GM18873 (cell line): ENCODE measurements at regions not wholly inside any gene's neighbourhood (a gene's known extent, or its start where the extent isn't known, plus 50 kb on each side); places are given as distances from the start of the nearest gene placed in this dataset.

Source experiments
- ATAC-seq: cut with Tn5 transposase; IDR thresholded peaks from one replicate; pipeline ENCODE4 v1.9.1; 2021; ENCODE audit warnings: mild to moderate bottlenecking, moderate library complexity, moderate number of reproducible peaks; ENCODE audit not compliant: unreplicated experiment, low FRiP score

GRCh38 chr9:32260151-32260862 lies 124.1 kb upstream of the ACO1 start:
- ATAC-seq, result no peak

- ATAC-seq, result no peak
These were observed 120.1 kb upstream of the ACO1 start for GRCh38 chr9:32264170-32264864.

- no peak for ATAC-seq
These were observed 119.4 kb upstream of the ACO1 start for GRCh38 chr9:32265037-32265436.

GRCh38 chr9:32278991-32279390 lies 105.5 kb upstream of the ACO1 start:
- no peak for ATAC-seq

GRCh38 chr9:32289756-32290155 lies 94.7 kb upstream of the ACO1 start:
- no peak for ATAC-seq

- no peak for ATAC-seq
These were observed 93.1 kb upstream of the ACO1 start for GRCh38 chr9:32291370-32291769.

- no peak for ATAC-seq
These were observed 91.8 kb upstream of the ACO1 start for GRCh38 chr9:32292611-32293010.

- ATAC-seq, result no peak
These were observed 91.4 kb upstream of the ACO1 start for GRCh38 chr9:32293091-32293490.

- ATAC-seq, result no peak
These were observed 90.3 kb upstream of the ACO1 start for GRCh38 chr9:32294106-32294505.

GRCh38 chr9:32300373-32300772 lies 84.1 kb upstream of the ACO1 start:
- no peak for ATAC-seq

- no peak for ATAC-seq
These were observed 79.9 kb upstream of the ACO1 start for GRCh38 chr9:32304495-32304894.

GRCh38 chr9:32306006-32306405 lies 78.4 kb upstream of the ACO1 start:
- no peak for ATAC-seq

GRCh38 chr9:32319312-32319929 lies 65.0 kb upstream of the ACO1 start:
- ATAC-seq, result no peak

GRCh38 chr9:32322622-32323021 lies 61.8 kb upstream of the ACO1 start:
- no peak for ATAC-seq

GRCh38 chr9:32326146-32326545 lies 58.3 kb upstream of the ACO1 start:
- no peak for ATAC-seq

GRCh38 chr9:32331240-32331639 lies 53.2 kb upstream of the ACO1 start:
- no peak for ATAC-seq

GRCh38 chr9:32334112-32334511 lies 50.3 kb upstream of the ACO1 start:
- ATAC-seq, result no peak
